SK-N-SH (cell line): ENCODE measurements at regions not wholly inside any gene's neighbourhood (a gene's known extent, or its start where the extent isn't known, plus 50 kb on each side); places are given as distances from the start of the nearest gene placed in this dataset.
"Not testable (repeated sequence)": the region's sequence is repeated elsewhere in the genome, so short reads cannot be mapped to it uniquely, and the experiment has no call there.

ENCODE experiments used
- CTCF ChIA-PET: fragments of 300-600, 350-600 bp; formaldehyde crosslinking; extraction: SDS; loops from one replicate; lab custom pipeline; 2021; lab: Yijun Ruan, JAX
- POLR2A ChIA-PET: fragments of 350-600 bp; sonication (Branson Sonifier 250); formaldehyde crosslinking; extraction: SDS; loops from one replicate; lab custom pipeline; 2020; ENCODE audit warnings: antibody characterized with exemption, inconsistent platforms; lab: Yijun Ruan, JAX
- DNase-seq: peaks from one replicate; pipeline ENCODE4 v3.0.0; 2012
- H2AFZ ChIP-seq: fragments of 200-600 bp; sonication (generic); 2 replicates; pipeline ENCODE4 v1.8.1; 2016; ENCODE audit warnings: antibody characterized with exemption, mild to moderate bottlenecking, low read depth
- H3F3A ChIP-seq: fragments of 200-600 bp; sonication (generic); replicated peaks from 2 replicates; pipeline ENCODE3; 2016; ENCODE audit warnings: antibody characterized with exemption, mild to moderate bottlenecking; ENCODE audit not compliant: insufficient read depth
- H3K27ac ChIP-seq, 2 experiments: fragments of 200-500 bp in 1 of 2; fragments of 200-600 bp in 1 of 2; sonication (Bioruptor generic) in 1 of 2; sonication (generic), shearing (Covaris generic) in 1 of 2; 2 replicates each; pipeline versions ENCODE4 v1.5.1 to v1.6.1; 2014 to 2016; ENCODE audit warnings: low read depth in 2 of 2, inconsistent platforms in 1 of 2, low read length in 1 of 2, mild to moderate bottlenecking in 1 of 2, mixed read lengths in 1 of 2
- H3K27me3 ChIP-seq: fragments of 200-600 bp; sonication (generic), shearing (Covaris generic); 2 replicates; pipeline ENCODE4 v1.6.1; 2016; ENCODE audit warnings: mixed run types; ENCODE audit not compliant: insufficient read depth
- H3K36me3 ChIP-seq, 2 experiments: fragments of 200-500 bp in 1 of 2; fragments of 200-600 bp in 1 of 2; sonication (Bioruptor generic) in 1 of 2; sonication (generic) in 1 of 2; replicated peaks in 1 of 2; 2 replicates each; pipeline versions ENCODE3 to v1.5.1; 2014 to 2016; ENCODE audit warnings: low read length in 1 of 2, mild to moderate bottlenecking in 1 of 2; ENCODE audit not compliant: insufficient read depth in 2 of 2, control insufficient read depth in 1 of 2
- H3K4me1 ChIP-seq, 2 experiments: fragments of 200-500 bp in 1 of 2; fragments of 200-600 bp in 1 of 2; sonication (Bioruptor generic) in 1 of 2; sonication (generic), shearing (Covaris generic) in 1 of 2; 2 replicates each; pipeline versions ENCODE4 v1.5.1 to v1.6.1; 2014 to 2016; ENCODE audit warnings: low read depth in 1 of 2, low read length in 1 of 2, mixed run types in 1 of 2; ENCODE audit not compliant: insufficient read depth in 2 of 2, control insufficient read depth in 1 of 2
- H3K4me2 ChIP-seq: fragments of 200-600 bp; sonication (generic), shearing (Covaris generic); 2 replicates; pipeline ENCODE4 v1.6.1; 2017; ENCODE audit warnings: mixed run types
- H3K4me3 ChIP-seq, 2 experiments: fragments of 200-500 bp in 1 of 2; fragments of 200-600 bp in 1 of 2; sonication (Bioruptor generic) in 1 of 2; sonication (generic), shearing (Covaris generic) in 1 of 2; 2 replicates each; pipeline versions ENCODE4 v1.5.1 to v1.8.1; 2014 to 2016; ENCODE audit warnings: low read depth in 2 of 2, inconsistent platforms in 1 of 2, low read length in 1 of 2, mild to moderate bottlenecking in 1 of 2, mixed read lengths in 1 of 2, moderate library complexity in 1 of 2
- H3K79me2 ChIP-seq: fragments of 200-600 bp; sonication (generic); 2 replicates; pipeline ENCODE4 v1.8.1; 2017; ENCODE audit warnings: mild to moderate bottlenecking; ENCODE audit not compliant: insufficient read depth
- H3K9ac ChIP-seq: fragments of 200-600 bp; sonication (generic); 2 replicates; pipeline ENCODE4 v1.6.1; 2017; ENCODE audit warnings: mixed run types
- H3K9me2 ChIP-seq: fragments of 200-600 bp; sonication (generic); 2 replicates; pipeline ENCODE4 v1.6.1; 2017; ENCODE audit warnings: mixed run types
- H3K9me3 ChIP-seq: fragments of 200-600 bp; sonication (generic); 2 replicates; pipeline ENCODE4 v1.6.1; 2017; ENCODE audit warnings: mixed run types, mild to moderate bottlenecking, moderate library complexity
- H4K20me1 ChIP-seq: fragments of 200-600 bp; sonication (generic); 2 replicates; pipeline ENCODE4 v1.6.1; 2017; ENCODE audit warnings: mild to moderate bottlenecking, mixed run types; ENCODE audit not compliant: insufficient read depth
- CTCF ChIP-seq: fragments of 200-600 bp; sonication (generic); IDR thresholded peaks from 2 replicates; pipeline ENCODE4 v1.6.1; 2017; ENCODE audit warnings: antibody characterized with exemption, mild to moderate bottlenecking, moderate library complexity
- EP300 ChIP-seq, 2 experiments: IDR thresholded peaks; 2 replicates each; pipeline versions ENCODE4 v1.4.0 to v1.6.1; 2012; ENCODE audit warnings: borderline replicate concordance in 1 of 2, low read depth in 1 of 2, low read length in 1 of 2
- FOXM1 ChIP-seq: IDR thresholded peaks from 2 replicates; pipeline ENCODE4 v1.4.0; 2012; ENCODE audit warnings: low read depth, mild to moderate bottlenecking
- GATA2 ChIP-seq: sonication (generic); formaldehyde crosslinking; IDR thresholded peaks from 2 replicates; pipeline ENCODE4 v1.5.0; 2020; ENCODE audit warnings: mild to moderate bottlenecking, missing genetic modification reagents
- IRF3 ChIP-seq: fragments of 150-350 bp; IDR thresholded peaks from 2 replicates; pipeline ENCODE4 v1.6.1; 2016; ENCODE audit warnings: mild to moderate bottlenecking, low read depth, low read length
- JUND ChIP-seq: IDR thresholded peaks from 2 replicates; pipeline ENCODE4 v1.4.0; 2012
- MEF2A ChIP-seq: IDR thresholded peaks from 2 replicates; pipeline ENCODE4 v1.4.0; 2012; ENCODE audit warnings: low read depth, borderline replicate concordance
- MXI1 ChIP-seq: IDR thresholded peaks from 2 replicates; pipeline ENCODE4 v1.6.1; 2012; ENCODE audit warnings: mild to moderate bottlenecking, low read depth, low read length, improper control_type of control experiment
- NRF1 ChIP-seq: IDR thresholded peaks from 2 replicates; pipeline ENCODE4 v1.6.1; 2012; ENCODE audit warnings: low read depth, mild to moderate bottlenecking, low read length
- POLR2AphosphoS5 ChIP-seq: IDR thresholded peaks from 2 replicates; pipeline ENCODE4 v1.6.1; 2012; ENCODE audit warnings: low read depth, low read length
- REST ChIP-seq: IDR thresholded peaks from 2 replicates; pipeline ENCODE4 v1.6.1; 2012; ENCODE audit warnings: mild to moderate bottlenecking, low read depth, low read length, moderate library complexity
- RXRA ChIP-seq: IDR thresholded peaks from 2 replicates; pipeline ENCODE4 v1.4.0; 2012; ENCODE audit warnings: low read depth, mild to moderate bottlenecking, borderline replicate concordance
- SMC3 ChIP-seq: IDR thresholded peaks from 2 replicates; pipeline ENCODE4 v1.6.1; 2012; ENCODE audit warnings: low read depth, low read length, improper control_type of control experiment
- TAF1 ChIP-seq: IDR thresholded peaks from 2 replicates; pipeline ENCODE4 v1.6.1; 2012; ENCODE audit warnings: low read depth, mild to moderate bottlenecking, low read length, moderate library complexity, borderline replicate concordance
- TCF12 ChIP-seq: IDR thresholded peaks from 2 replicates; pipeline ENCODE4 v1.4.0; 2012
- USF2 ChIP-seq: fragments of 150-350 bp; IDR thresholded peaks from 2 replicates; pipeline ENCODE4 v1.6.1; 2017; ENCODE audit warnings: antibody characterized with exemption, low read length, low read depth, borderline replicate concordance
- YY1 ChIP-seq: IDR thresholded peaks from 2 replicates; pipeline ENCODE4 v1.4.0; 2012; ENCODE audit warnings: low read depth, mild to moderate bottlenecking
- WGBS: methylation state at CpG from one replicate; pipeline ENCODE4 v1.1.6; 2017; ENCODE audit warnings: low lambda C conversion rate; 5-methylcytosine and 5-hydroxymethylcytosine counted together

- 49% methylated on average over 2 of the region's 2 CpGs for WGBS
- TF ChIP-seq FOXM1 (no peak), YY1 (no peak), SMC3 (no peak), IRF3 (no peak), GATA2 (CRISPR knock-in tag) (no peak), POLR2AphosphoS5 (no peak), EP300 (IDR thresholded peaks at IDR 0.05; ENCODE audit: borderline replicate concordance in 1 of 2, low read depth in 1 of 2, low read length in 1 of 2) (no peak), MXI1 (no peak), USF2 (no peak), TCF12 (no peak), TAF1 (no peak), MEF2A (no peak), JUND (no peak), CTCF (no peak), REST (no peak), RXRA (no peak), NRF1 (no peak)
- no peaks in the 10 kb centered on the region for H3K9me2 ChIP-seq
- H3K79me2 ChIP-seq: no peaks in the 10 kb centered on the region
- H3K4me3 ChIP-seq: no peak overlapping the region
- H3K4me1 ChIP-seq: peaks cover 0 to 5% of the 10 kb centered on the region in 2 experiments; a peak in 3 of 4 replicates
- ChIA-PET POLR2A (no interaction called here), CTCF (interaction anchor here (0.8 kb wide), 1 partner anchor 281 kb away, joined by 3 read pairs; no protein-coding TSS in a partner anchor)
- H3K9ac ChIP-seq: no peak overlapping the region
- H2AFZ ChIP-seq: no peak overlapping the region
- H4K20me1 ChIP-seq: no peaks in the 10 kb centered on the region
- no peak overlapping the region for H3K4me2 ChIP-seq
- H3K36me3 ChIP-seq: no peaks in the 10 kb centered on the region
- H3K9me3 ChIP-seq: no peaks in the 10 kb centered on the region
- H3K27ac ChIP-seq: 0 out of 4 replicates have a peak overlapping the region, but pooled peaks of 1 of the 2 experiments have one; percentile 9
- DNase-seq: no peak
- H3F3A ChIP-seq: no peaks in the 10 kb centered on the region
- H3K27me3 ChIP-seq: no peaks in the 10 kb centered on the region
Observed at GRCh38 chr10:77737608-77738007, 100.0 kb upstream of the KCNMA1 start.

- H3K4me3 ChIP-seq, DNase-seq, H3F3A ChIP-seq, H3K9ac ChIP-seq, H3K9me3 ChIP-seq, H3K4me1 ChIP-seq, H3K27ac ChIP-seq, H3K4me2 ChIP-seq, POLR2A ChIA-PET, H3K9me2 ChIP-seq, H3K36me3 ChIP-seq, H3K27me3 ChIP-seq, H2AFZ ChIP-seq, H4K20me1 ChIP-seq, H3K79me2 ChIP-seq: not testable (repeated sequence)
- CTCF ChIA-PET: interaction anchor here (1.0 to 1.5 kb wide), 3 partner anchors 11 to 23 kb away, joined by 3 to 5 read pairs (median 4); no protein-coding TSS in a partner anchor
- 78% methylated on average over 5 of the region's 5 CpGs for WGBS
Observed at GRCh38 chr10:77735136-77735535, 97.5 kb upstream of the KCNMA1 start.
